GM12891 (cell line): ENCODE measurements at regions not wholly inside any gene's neighbourhood (a gene's known extent, or its start where the extent isn't known, plus 50 kb on each side); places are given as distances from the start of the nearest gene placed in this dataset.
"Not testable (repeated sequence)": the region's sequence is repeated elsewhere in the genome, so short reads cannot be mapped to it uniquely, and the experiment has no call there.

Source experiments
- DNase-seq: peaks from one replicate; pipeline ENCODE4 v3.0.0; 2011; ENCODE audit warnings: low spot score; ENCODE audit not compliant: insufficient read length
- FAIRE-seq: peaks from 2 replicates; lab custom pipeline; 2011; peaks lifted over from hg19 to GRCh38; lab: Jason Lieb, UNC
- PAX5 ChIP-seq: IDR thresholded peaks from 2 replicates; pipeline ENCODE4 v1.6.1; 2011; ENCODE audit warnings: low read length, moderate library complexity, mild to moderate bottlenecking; ENCODE audit not compliant: insufficient read depth, severe bottlenecking
- POLR2A ChIP-seq: IDR thresholded peaks from 2 replicates; pipeline ENCODE4 v1.6.1; 2011; ENCODE audit warnings: low read depth, low read length, control low read depth
- POLR2AphosphoS5 ChIP-seq: IDR thresholded peaks from 2 replicates; pipeline ENCODE4 v1.6.1; 2011; ENCODE audit warnings: low read depth, low read length, control low read depth
- POU2F2 ChIP-seq: IDR thresholded peaks from 2 replicates; pipeline ENCODE4 v1.6.1; 2011; ENCODE audit warnings: low read depth, mild to moderate bottlenecking, control low read depth, low read length, moderate library complexity
- SPI1 ChIP-seq: IDR thresholded peaks from 2 replicates; pipeline ENCODE4 v1.6.1; 2011; ENCODE audit warnings: low read depth, low read length, control low read depth
- TAF1 ChIP-seq: IDR thresholded peaks from 2 replicates; pipeline ENCODE4 v1.6.1; 2011; ENCODE audit warnings: low read depth, low read length, control low read depth

GRCh38 chr13:86357106-86357505 is 557.9 kb upstream of the SLITRK6 start:
- FAIRE-seq (no peak), DNase-seq (no peak)
- TF ChIP-seq POLR2A = no peak
- no peak for TF ChIP-seq PAX5
- no peak for TF ChIP-seq POLR2AphosphoS5
- no peak for TF ChIP-seq TAF1
- no peak for TF ChIP-seq SPI1
- TF ChIP-seq POU2F2 = no peak

- not testable (repeated sequence) for FAIRE-seq, DNase-seq
Observed at GRCh38 chr13:86363749-86364148, 564.5 kb upstream of the SLITRK6 start.

DNA sequence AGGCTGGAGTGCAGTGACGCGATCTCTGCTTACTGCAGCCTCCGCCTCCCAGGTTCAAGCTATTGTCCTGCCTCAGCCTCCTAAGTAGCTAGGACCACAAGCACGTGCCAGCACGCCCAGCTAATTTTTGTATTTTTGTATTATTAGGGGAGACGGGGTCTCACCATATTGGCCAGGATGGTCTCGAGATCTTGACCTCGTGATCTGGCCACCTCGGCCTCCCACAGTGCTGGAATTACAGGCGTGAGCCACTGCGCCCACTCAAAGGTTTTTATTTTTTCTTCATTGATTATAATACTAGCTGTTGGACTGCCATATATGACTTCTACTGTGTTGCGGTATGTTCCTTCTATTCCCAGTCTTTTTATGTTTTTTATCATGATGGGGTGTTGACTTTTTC is 569.7 kb upstream of the SLITRK6 start:
- no peak for FAIRE-seq
- no peak for DNase-seq
- TF ChIP-seq POLR2A = no peak
- TF ChIP-seq TAF1 = no peak
- TF ChIP-seq POU2F2 = no peak
- no peak for TF ChIP-seq POLR2AphosphoS5

DNA sequence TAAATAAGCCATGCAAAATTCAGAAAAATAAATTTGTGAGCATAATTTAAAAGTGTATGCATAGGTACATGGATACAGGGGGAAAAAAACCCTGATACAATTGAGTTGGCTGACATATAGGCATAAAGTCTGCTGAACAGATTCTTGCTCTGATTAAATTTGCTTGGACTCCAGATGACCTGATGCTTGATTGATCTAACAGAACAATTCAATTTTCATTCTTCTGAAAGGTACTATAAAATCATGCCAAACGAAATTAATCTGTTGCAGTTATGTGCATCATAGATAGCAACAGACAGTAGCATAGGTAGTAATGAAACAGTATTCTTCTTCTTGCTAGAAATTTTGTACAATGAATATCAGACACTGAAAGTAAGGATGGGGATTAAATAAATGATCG is 578.2 kb upstream of the SLITRK6 start:
- TF ChIP-seq TAF1 (no peak), SPI1 (no peak), PAX5 (no peak), POLR2AphosphoS5 (no peak), POU2F2 (no peak), POLR2A (no peak)
- FAIRE-seq (no peak), DNase-seq (no peak)

DNA sequence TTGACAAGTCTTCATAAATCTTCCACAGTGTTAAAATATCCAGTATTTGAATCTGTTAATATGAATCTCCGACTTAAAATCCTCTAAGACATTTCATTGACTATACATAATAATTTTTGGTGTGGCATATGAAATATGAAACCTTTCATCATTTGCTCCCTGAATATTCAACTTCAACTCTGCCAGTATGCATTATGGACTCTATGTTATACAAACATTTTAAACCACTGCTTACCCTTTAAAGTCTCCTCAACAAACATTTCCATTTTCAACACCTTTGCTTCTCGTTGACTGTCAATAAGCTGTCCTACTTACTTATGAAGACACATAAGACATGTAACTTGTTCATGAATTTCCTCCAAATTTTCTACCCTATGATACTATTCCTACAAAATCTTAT is 579.4 kb upstream of the SLITRK6 start:
- no peak for FAIRE-seq
- TF ChIP-seq TAF1 (no peak), POLR2A (no peak)
- DNase-seq = no peak

DNA sequence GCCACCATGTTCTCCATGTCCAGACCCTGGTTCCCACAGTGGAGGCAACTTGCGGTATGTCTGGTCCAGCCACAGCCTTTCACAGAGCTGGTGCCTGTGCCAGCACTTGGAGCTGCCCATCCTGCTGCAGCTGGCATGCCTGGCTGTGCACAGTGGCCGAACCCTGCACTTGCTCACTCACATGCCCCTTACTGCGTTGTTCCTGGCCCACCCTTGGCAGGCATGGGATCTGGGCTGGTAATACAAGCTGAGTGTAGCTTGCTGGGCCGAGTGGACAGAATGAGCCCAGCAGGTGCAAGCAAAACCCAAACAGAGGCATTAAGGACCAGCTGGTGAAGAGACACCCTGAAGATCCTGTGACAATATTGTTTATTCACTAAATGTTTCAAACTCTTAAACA is 583.9 kb upstream of the SLITRK6 start:
- TF ChIP-seq POLR2AphosphoS5 = no peak
- DNase-seq (no peak), FAIRE-seq (no peak)

DNA sequence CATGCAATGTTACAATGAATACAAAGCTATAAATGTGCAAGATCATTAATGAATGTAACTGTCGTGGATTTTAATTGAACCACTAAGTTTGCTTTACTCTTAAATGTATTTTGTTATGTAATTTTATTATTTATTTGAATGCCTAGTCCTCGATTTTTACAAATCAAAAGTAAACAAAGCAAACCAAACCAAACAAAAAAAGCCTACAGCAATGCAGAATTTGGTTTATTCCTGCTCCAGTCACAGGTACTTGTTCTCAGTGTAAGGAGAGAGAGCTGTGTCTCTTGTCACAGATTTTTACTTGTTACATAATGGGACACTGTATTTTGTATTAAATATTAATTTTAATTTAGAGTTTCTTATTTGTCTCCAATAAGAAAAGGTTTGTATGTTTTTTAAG is 584.3 kb upstream of the SLITRK6 start:
- TF ChIP-seq TAF1 (no peak), POU2F2 (no peak), POLR2AphosphoS5 (no peak), SPI1 (no peak), PAX5 (no peak), POLR2A (no peak)
- no peak for FAIRE-seq
- DNase-seq = no peak

DNA sequence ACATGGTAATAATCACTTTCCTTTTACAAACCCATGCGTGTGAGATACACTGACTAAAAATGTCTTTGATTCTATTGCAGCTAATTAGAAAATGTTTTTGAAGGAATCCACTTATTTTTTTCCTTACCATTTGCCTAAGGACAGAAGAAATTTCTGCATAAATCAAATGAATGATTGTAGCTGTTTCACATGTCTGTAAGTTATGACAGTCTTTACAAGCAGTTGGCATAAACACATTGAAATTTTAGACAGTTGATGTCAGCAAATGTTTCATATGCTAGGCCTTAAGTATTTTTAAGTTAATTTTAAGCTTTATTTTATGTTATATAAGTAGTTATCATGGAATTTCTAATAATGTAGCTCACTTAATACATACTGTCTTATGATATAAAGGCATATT is 598.4 kb upstream of the SLITRK6 start:
- FAIRE-seq (no peak), DNase-seq (no peak)
- TF ChIP-seq POLR2AphosphoS5 (no peak), SPI1 (no peak), PAX5 (no peak), TAF1 (no peak), POLR2A (no peak), POU2F2 (no peak)

GRCh38 chr13:86399572-86399971 is 600.4 kb upstream of the SLITRK6 start:
- TF ChIP-seq PAX5 (no peak), POLR2A (no peak), POLR2AphosphoS5 (no peak), TAF1 (no peak), POU2F2 (no peak), SPI1 (no peak)
- no peak for DNase-seq
- no peak for FAIRE-seq

- no peak for FAIRE-seq
- no peak for DNase-seq
- no peak for TF ChIP-seq SPI1
- no peak for TF ChIP-seq POU2F2
- no peak for TF ChIP-seq PAX5
- TF ChIP-seq POLR2AphosphoS5 = no peak
- TF ChIP-seq TAF1 = no peak
- no peak for TF ChIP-seq POLR2A
Observed at GRCh38 chr13:86402500-86402899, 603.3 kb upstream of the SLITRK6 start.

DNA sequence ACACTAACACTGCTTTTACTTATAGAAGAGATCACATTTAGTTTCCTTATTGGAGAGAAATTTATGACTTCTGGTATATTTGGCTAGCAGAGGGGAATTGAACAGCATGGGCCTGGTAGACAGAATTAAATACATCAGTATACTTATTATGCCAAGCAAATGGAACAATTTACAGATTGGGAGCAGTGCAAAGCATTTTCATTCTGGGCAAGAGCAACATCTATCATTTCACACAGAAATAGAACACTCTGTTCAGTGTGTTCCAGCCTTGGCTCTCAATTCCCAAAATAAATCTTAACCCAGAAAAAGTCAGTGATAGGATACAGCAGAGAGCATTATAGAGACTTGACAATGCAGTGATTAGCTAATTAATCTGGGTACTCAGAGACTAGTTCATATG is 604.0 kb upstream of the SLITRK6 start:
- DNase-seq (no peak), FAIRE-seq (no peak)

More for the DNA sequence above, 604.0 kb upstream of the SLITRK6 start:
- TF ChIP-seq POLR2AphosphoS5 (no peak), PAX5 (no peak), POU2F2 (no peak), POLR2A (no peak), TAF1 (no peak), SPI1 (no peak)
